CD8-positive, alpha-beta memory T cell (primary cell): ENCODE measurements at regions not wholly inside any gene's neighbourhood (a gene's known extent, or its start where the extent isn't known, plus 50 kb on each side); places are given as distances from the start of the nearest gene placed in this dataset.
A peak's percentile ranks its signal among the peaks of the same experiment; 100 is the strongest.
"Not testable (repeated sequence)": the region's sequence is repeated elsewhere in the genome, so short reads cannot be mapped to it uniquely, and the experiment has no call there.

ENCODE experiments used
- CTCF ChIA-PET: fragments of 350-600 bp; sonication (Branson Sonifier 250); formaldehyde crosslinking; loops from one replicate; lab custom pipeline; 2021; ENCODE audit warnings: antibody characterized with exemption; lab: Charles Lee
- POLR2A ChIA-PET: fragments of 350-600 bp; sonication (Branson Sonifier 250); formaldehyde crosslinking; loops from one replicate; lab custom pipeline; 2021; ENCODE audit warnings: antibody characterized with exemption; lab: Charles Lee
- DNase-seq, 5 donors: peaks; one replicate each; pipeline versions ENCODE4 v3.0.0 to v3.0.0-alpha.2; 2020 to 2022; ENCODE audit warnings: mixed read lengths in 1 of 5
- H3K27ac ChIP-seq: one replicate; pipeline ENCODE4 v1.7.0; 2013; ENCODE audit warnings: low read depth, mild to moderate bottlenecking, low read length, moderate library complexity
- H3K27me3 ChIP-seq: 2 replicates; pipeline ENCODE4 v1.7.0; 2013; ENCODE audit warnings: low read length, mild to moderate bottlenecking; ENCODE audit not compliant: insufficient read depth, poor library complexity, severe bottlenecking
- H3K36me3 ChIP-seq: 2 replicates; pipeline ENCODE4 v1.7.0; 2013; ENCODE audit warnings: mild to moderate bottlenecking, low read length, moderate library complexity; ENCODE audit not compliant: insufficient read depth
- H3K4me1 ChIP-seq: 2 replicates; pipeline ENCODE4 v1.7.0; 2013; ENCODE audit warnings: mild to moderate bottlenecking, low read length, moderate library complexity; ENCODE audit not compliant: insufficient read depth
- H3K4me3 ChIP-seq: 2 replicates; pipeline ENCODE4 v1.7.0; 2013; ENCODE audit warnings: mild to moderate bottlenecking, low read length
- H3K9me3 ChIP-seq: 2 replicates; pipeline ENCODE4 v1.7.0; 2013; ENCODE audit warnings: mild to moderate bottlenecking, low read length
- H3K27ac Mint-ChIP-seq, 8 donors: one replicate each; pipeline ENCODE4 v1.8.0; 2020 to 2021; ENCODE audit warnings: mixed read lengths in 8 of 8, mild to moderate bottlenecking in 6 of 8, inconsistent platforms in 3 of 8, moderate library complexity in 3 of 8
- H3K27me3 Mint-ChIP-seq, 2 donors: one replicate each; pipeline ENCODE4 v1.8.0; 2020 to 2021; ENCODE audit warnings: mixed read lengths in 2 of 2, mild to moderate bottlenecking in 1 of 2, moderate library complexity in 1 of 2
- H3K36me3 Mint-ChIP-seq, 3 donors: one replicate each; pipeline ENCODE4 v1.8.0; 2020 to 2021; ENCODE audit warnings: mixed read lengths in 3 of 3, inconsistent platforms in 1 of 3, mild to moderate bottlenecking in 1 of 3
- H3K4me1 Mint-ChIP-seq, 3 donors: one replicate each; pipeline ENCODE4 v1.8.0; 2020 to 2021; ENCODE audit warnings: mixed read lengths in 3 of 3, inconsistent platforms in 1 of 3, mild to moderate bottlenecking in 1 of 3
- H3K4me3 Mint-ChIP-seq, 7 donors: one replicate each; pipeline ENCODE4 v1.8.0; 2020 to 2021; ENCODE audit warnings: mixed read lengths in 7 of 7, mild to moderate bottlenecking in 6 of 7, moderate library complexity in 4 of 7, inconsistent platforms in 2 of 7
- H3K9me3 Mint-ChIP-seq, 5 donors: one replicate each; pipeline ENCODE4 v1.8.0; 2020 to 2022; ENCODE audit warnings: mixed read lengths in 5 of 5, mild to moderate bottlenecking in 3 of 5, moderate library complexity in 2 of 5, inconsistent platforms in 1 of 5

GRCh38 chr15:99485992-99486370 is 79.8 kb upstream of the MEF2A start:
- no peaks in the 10 kb centered on the region for H3K27me3 ChIP-seq
- H3K4me3 ChIP-seq, result no peak overlapping the region
- no peaks in the 10 kb centered on the region for H3K36me3 ChIP-seq
- peak overlapping the region in 4 of 7 donors; percentile 3 to 62 (median 35) for H3K4me3 Mint-ChIP-seq
- H3K4me1 ChIP-seq, result peaks cover 12% of the 10 kb centered on the region
- H3K27me3 Mint-ChIP-seq, result peaks cover 8 to 37% of the 10 kb centered on the region in 2 donors
- ChIA-PET POLR2A (no interaction called here), CTCF (no interaction called here)
- no peak overlapping the region for H3K27ac ChIP-seq
- H3K27ac Mint-ChIP-seq, result peak overlapping the region in 2 of 8 donors; percentile 3 to 79
- DNase-seq, result no peak
- H3K9me3 Mint-ChIP-seq, result no peaks in the 10 kb centered on the region
- H3K9me3 ChIP-seq, result no peaks in the 10 kb centered on the region
- H3K36me3 Mint-ChIP-seq, result no peaks in the 10 kb centered on the region
- peaks cover 13 to 18% (median 16%) of the 10 kb centered on the region in 3 donors for H3K4me1 Mint-ChIP-seq

- ChIA-PET CTCF (no interaction called here), POLR2A (no interaction called here)
- Mint-ChIP-seq H3K4me3 (peak overlapping the region in 3 of 7 donors; percentile 16 to 62 (median 53)), H3K36me3 (no peaks in the 10 kb centered on the region), H3K27ac (no peak overlapping the region), H3K9me3 (no peaks in the 10 kb centered on the region), H3K4me1 (peaks cover 13 to 18% (median 16%) of the 10 kb centered on the region in 3 donors), H3K27me3 (peaks cover 8 to 37% of the 10 kb centered on the region in 2 donors)
- Histone ChIP-seq H3K4me3 (no peak overlapping the region), H3K9me3 (no peaks in the 10 kb centered on the region), H3K4me1 (peaks cover 12% of the 10 kb centered on the region), H3K27me3 (no peaks in the 10 kb centered on the region), H3K27ac (no peak overlapping the region), H3K36me3 (no peaks in the 10 kb centered on the region)
- no peak for DNase-seq
Observed at GRCh38 chr15:99486371-99487336, 79.1 kb upstream of the MEF2A start.

DNA sequence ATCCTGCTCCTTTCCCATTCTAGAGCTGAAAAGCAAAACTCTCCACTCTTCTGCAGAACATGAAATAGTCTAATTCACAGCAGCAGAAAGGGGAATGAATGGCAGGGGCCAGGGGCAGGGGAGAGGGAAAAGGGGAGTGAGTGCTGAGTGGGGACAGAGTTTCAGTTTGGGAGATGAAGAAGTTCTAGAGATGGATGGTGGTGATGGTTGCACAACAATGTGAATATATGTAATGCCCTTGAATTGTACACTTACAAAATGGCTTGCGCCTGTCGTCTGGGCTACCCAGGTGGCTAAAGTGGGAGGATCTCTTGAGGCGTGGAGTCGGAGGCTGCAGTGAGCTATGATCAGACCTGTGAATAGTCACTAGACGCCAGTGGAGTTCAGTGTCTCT is 78.5 kb upstream of the MEF2A start:
- H3K27me3 ChIP-seq, result no peaks in the 10 kb centered on the region
- H3K9me3 ChIP-seq, result no peaks in the 10 kb centered on the region
- peaks cover 11 to 18% (median 16%) of the 10 kb centered on the region in 3 donors for H3K4me1 Mint-ChIP-seq
- peaks cover 12% of the 10 kb centered on the region for H3K4me1 ChIP-seq
- no peaks in the 10 kb centered on the region for H3K36me3 ChIP-seq
- H3K27me3 Mint-ChIP-seq, result peaks cover 8 to 41% of the 10 kb centered on the region in 2 donors
- no peak overlapping the region for H3K27ac Mint-ChIP-seq
- ChIA-PET CTCF (no interaction called here), POLR2A (no interaction called here)
- H3K27ac ChIP-seq, result no peak overlapping the region
- H3K36me3 Mint-ChIP-seq, result no peaks in the 10 kb centered on the region
- no peak overlapping the region for H3K4me3 ChIP-seq
- no peaks in the 10 kb centered on the region for H3K9me3 Mint-ChIP-seq
- peak overlapping the region in 2 of 7 donors; percentile 16 to 24 for H3K4me3 Mint-ChIP-seq
- no peak for DNase-seq

GRCh38 chr15:99492275-99492674 is 73.5 kb upstream of the MEF2A start:
- peaks cover 1 to 28% of the 10 kb centered on the region in 2 donors for H3K27me3 Mint-ChIP-seq
- ChIA-PET CTCF (interaction anchor here (1.0 kb wide), 1 partner anchor 13 kb away, joined by 3 read pairs; no protein-coding TSS in a partner anchor), POLR2A (no interaction called here)

GRCh38 chr15:99492716-99493115 is 73.1 kb upstream of the MEF2A start:
- Mint-ChIP-seq H3K27ac (no peak overlapping the region), H3K4me3 (no peak overlapping the region), H3K27me3 (peaks cover 1 to 25% of the 10 kb centered on the region in 2 donors), H3K4me1 (peaks cover 4 to 7% (median 5%) of the 10 kb centered on the region in 3 donors), H3K9me3 (no peaks in the 10 kb centered on the region), H3K36me3 (no peaks in the 10 kb centered on the region)
- POLR2A ChIA-PET, result no interaction called here
- Histone ChIP-seq H3K27me3 (no peaks in the 10 kb centered on the region), H3K9me3 (no peaks in the 10 kb centered on the region), H3K4me1 (peaks cover 13% of the 10 kb centered on the region), H3K4me3 (no peak overlapping the region), H3K27ac (no peak overlapping the region), H3K36me3 (no peaks in the 10 kb centered on the region)
- CTCF ChIA-PET, result interaction anchor here (1.0 kb wide), 1 partner anchor 13 kb away, joined by 3 read pairs; no protein-coding TSS in a partner anchor
- DNase-seq, result no peak

More at GRCh38 chr15:99492275-99492674, 73.5 kb upstream of the MEF2A start:
- no peaks in the 10 kb centered on the region for H3K36me3 ChIP-seq
- no peaks in the 10 kb centered on the region for H3K27me3 ChIP-seq
- Mint-ChIP-seq H3K4me3 (no peak overlapping the region), H3K27ac (no peak overlapping the region), H3K9me3 (no peaks in the 10 kb centered on the region), H3K4me1 (peaks cover 4 to 10% (median 6%) of the 10 kb centered on the region in 3 donors), H3K36me3 (no peaks in the 10 kb centered on the region)
- no peak overlapping the region for H3K27ac ChIP-seq
- peaks cover 13% of the 10 kb centered on the region for H3K4me1 ChIP-seq
- H3K9me3 ChIP-seq, result no peaks in the 10 kb centered on the region
- H3K4me3 ChIP-seq, result no peak overlapping the region
- DNase-seq, result no peak

DNA sequence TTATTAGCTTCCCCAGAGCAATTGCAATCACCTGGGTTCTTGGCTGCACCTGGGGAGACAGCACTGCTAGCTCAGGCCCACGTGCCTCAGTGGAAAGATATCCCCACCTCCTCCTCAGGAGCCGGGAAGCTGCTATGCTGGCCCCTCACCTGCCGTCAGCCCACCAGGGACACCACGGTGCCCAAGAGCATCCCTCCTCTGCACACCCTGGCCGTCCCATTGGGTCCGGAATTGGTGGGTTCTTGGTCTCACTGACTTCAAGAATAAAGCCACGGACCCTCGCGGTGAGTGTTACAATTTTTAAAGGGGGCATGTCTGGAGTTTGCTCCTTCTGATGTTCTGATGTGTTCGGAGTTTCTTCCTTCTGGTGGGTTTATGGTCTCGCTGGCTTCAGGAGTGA is 72.3 kb upstream of the MEF2A start:
- no peak for DNase-seq
- Histone ChIP-seq H3K9me3 (no peaks in the 10 kb centered on the region), H3K4me3 (no peak overlapping the region), H3K4me1 (peaks cover 13% of the 10 kb centered on the region), H3K27ac (no peak overlapping the region), H3K36me3 (no peaks in the 10 kb centered on the region), H3K27me3 (no peaks in the 10 kb centered on the region)
- H3K4me1 Mint-ChIP-seq, result peaks cover 4 to 7% (median 5%) of the 10 kb centered on the region in 3 donors
- H3K4me3 Mint-ChIP-seq, result no peak overlapping the region
- H3K27ac Mint-ChIP-seq, result no peak overlapping the region
- H3K9me3 Mint-ChIP-seq, result no peaks in the 10 kb centered on the region
- ChIA-PET CTCF (interaction anchor here (1.4 kb wide), 1 partner anchor 16 kb away, joined by 3 read pairs; no protein-coding TSS in a partner anchor), POLR2A (no interaction called here)
- H3K36me3 Mint-ChIP-seq, result no peaks in the 10 kb centered on the region
- H3K27me3 Mint-ChIP-seq, result peaks cover 1 to 23% of the 10 kb centered on the region in 2 donors

DNA sequence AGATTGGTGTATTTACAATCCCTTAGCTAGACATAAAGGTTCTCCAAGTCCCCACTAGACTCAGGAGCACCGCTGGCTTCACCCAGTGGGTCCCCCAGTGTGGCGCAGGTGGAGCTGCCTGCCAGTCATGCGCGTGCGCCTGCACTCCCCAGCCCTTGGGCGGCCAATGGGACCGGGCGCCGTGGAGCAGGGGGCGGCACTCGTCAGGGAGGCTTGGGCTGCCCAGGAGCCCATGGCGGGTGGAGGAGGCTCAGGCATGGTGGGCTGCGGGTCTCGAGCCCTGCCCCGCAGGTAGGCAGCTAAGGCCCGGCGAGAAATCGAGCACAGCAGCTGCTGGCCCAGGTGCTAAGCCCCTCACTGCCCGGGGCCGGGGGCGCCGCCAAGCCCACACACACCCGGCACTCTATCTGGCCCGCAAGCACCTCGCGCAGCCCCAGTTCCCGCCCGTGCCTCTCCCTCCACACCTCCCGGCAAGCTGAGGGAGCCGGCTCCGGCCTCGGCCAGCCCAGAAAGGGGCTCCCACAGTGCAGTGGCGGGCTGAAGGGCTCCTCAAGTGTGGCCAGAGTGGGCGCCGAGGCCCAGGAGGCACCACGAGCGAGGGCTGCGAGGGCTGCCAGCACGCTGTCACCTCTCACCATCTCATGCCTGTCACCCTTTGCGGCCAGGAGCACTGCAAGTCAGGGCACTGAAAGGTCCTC is 71.1 kb upstream of the MEF2A start:
- peaks cover 0 to 28% of the 10 kb centered on the region in 2 donors for H3K27me3 Mint-ChIP-seq
- H3K36me3 Mint-ChIP-seq, DNase-seq, H3K27ac ChIP-seq, H3K9me3 ChIP-seq, H3K36me3 ChIP-seq, H3K9me3 Mint-ChIP-seq, H3K4me3 Mint-ChIP-seq, H3K4me3 ChIP-seq, POLR2A ChIA-PET, H3K27me3 ChIP-seq, H3K4me1 Mint-ChIP-seq, H3K27ac Mint-ChIP-seq: not testable (repeated sequence)
- CTCF ChIA-PET, result interaction anchor here (0.8 to 1.4 kb wide), 3 partner anchors 8 to 15 kb away, joined by 3 read pairs; no protein-coding TSS in a partner anchor
- peaks cover 13% of the 10 kb centered on the region for H3K4me1 ChIP-seq
